ENCODE measurements at regions not wholly inside any gene's neighbourhood (a gene's known extent, or its start where the extent isn't known, plus 50 kb on each side); places are given as distances from the start of the nearest gene placed in this dataset.

DNA sequence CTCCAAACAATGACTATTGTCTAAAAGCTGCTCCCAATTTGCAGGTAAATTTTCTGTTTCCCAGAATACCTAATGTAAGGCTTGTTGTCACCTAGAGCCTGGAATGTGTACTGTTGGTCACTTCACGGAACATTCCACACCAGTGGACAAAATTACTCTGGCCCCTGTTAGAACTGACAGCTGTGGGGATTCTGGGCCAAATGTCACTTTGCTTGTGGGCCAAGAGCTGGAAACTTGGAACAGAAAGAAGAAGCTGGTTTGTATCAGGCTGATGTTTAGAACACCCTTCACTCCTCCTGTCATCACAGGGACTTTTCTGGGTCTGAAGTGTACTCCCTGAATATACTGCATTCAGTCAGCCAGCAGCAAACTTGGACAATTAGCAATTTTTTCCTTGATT, 495.6 kb upstream of the SYT4 start:
- Histone ChIP-seq H3K36me3 (ENCODE audit: control insufficient read depth in 1 of 2, insufficient read depth in 2 of 2, low read length in 2 of 2) (no peaks in the 10 kb centered on the region), H3K27me3 (ENCODE audit: insufficient read depth, low read length) (no peaks in the 10 kb centered on the region), H4K20me1 (ENCODE audit: insufficient read depth) (no peaks in the 10 kb centered on the region), H3K79me2 (ENCODE audit: insufficient read depth, low read length) (no peaks in the 10 kb centered on the region), H3K9me3 (ENCODE audit: control insufficient read depth in 1 of 2, insufficient read depth in 1 of 2, low read depth in 1 of 2, low read length in 2 of 2) (peaks cover 0 to 25% of the 10 kb centered on the region in 2 experiments; a peak in 2 of 4 replicates), H3K4me3 (replicated peaks in 1 of 2; ENCODE audit: low read depth in 1 of 2, low read length in 2 of 2) (no peak overlapping the region), H3K9ac (ENCODE audit: low read length) (no peak overlapping the region), H3K4me1 (ENCODE audit: control insufficient read depth in 1 of 2, insufficient read depth in 2 of 2, low read length in 2 of 2) (no peaks in the 10 kb centered on the region), H3K4me2 (ENCODE audit: low read length) (no peak overlapping the region), H3K27ac (ENCODE audit: low read depth, low read length) (no peak overlapping the region), H2AFZ (ENCODE audit: low read depth, low read length, poor library complexity, severe bottlenecking) (no peak overlapping the region), H3K9me2 (ENCODE audit: insufficient read depth) (no peaks in the 10 kb centered on the region)
- intact Hi-C loops (cut with micrococcal nuclease) = no loop called here
- BruUV-seq (replicated peaks) = no TSS peak
- DNase-seq (ENCODE audit: low read depth, low spot score) = no peak
- RAD21 ChIA-PET (ENCODE audit: low non-redundant PET in 1 of 2, low total read pairs in 2 of 2, uncharacterized antibody in 2 of 2, unreplicated experiment in 2 of 2) = no interaction called here
- TF ChIP-seq EZH2phosphoT487 (IDR thresholded peaks at IDR 0.05; ENCODE audit: borderline replicate concordance) = no peak
- no peak for TF ChIP-seq MAX (IDR thresholded peaks at IDR 0.05)
- TF ChIP-seq ATF3 (IDR thresholded peaks at IDR 0.05) = no peak
- no peak for TF ChIP-seq SIN3A (IDR thresholded peaks at IDR 0.05; ENCODE audit: low read depth)
- no peak for TF ChIP-seq RAD21 (IDR thresholded peaks at IDR 0.05; ENCODE audit: low read depth)
- TF ChIP-seq YY1 (IDR thresholded peaks at IDR 0.05; ENCODE audit: extremely low read depth, insufficient replicate concordance, low read depth, low read length) = no peak
- no peak for TF ChIP-seq EGR1 (IDR thresholded peaks at IDR 0.05; ENCODE audit: low read depth)
- no peak for TF ChIP-seq EZH2 (IDR thresholded peaks at IDR 0.05)
- no peak for TF ChIP-seq ZNF274 (IDR thresholded peaks at IDR 0.05; ENCODE audit: low read depth, low read length)
- TF ChIP-seq, protein P1, sequence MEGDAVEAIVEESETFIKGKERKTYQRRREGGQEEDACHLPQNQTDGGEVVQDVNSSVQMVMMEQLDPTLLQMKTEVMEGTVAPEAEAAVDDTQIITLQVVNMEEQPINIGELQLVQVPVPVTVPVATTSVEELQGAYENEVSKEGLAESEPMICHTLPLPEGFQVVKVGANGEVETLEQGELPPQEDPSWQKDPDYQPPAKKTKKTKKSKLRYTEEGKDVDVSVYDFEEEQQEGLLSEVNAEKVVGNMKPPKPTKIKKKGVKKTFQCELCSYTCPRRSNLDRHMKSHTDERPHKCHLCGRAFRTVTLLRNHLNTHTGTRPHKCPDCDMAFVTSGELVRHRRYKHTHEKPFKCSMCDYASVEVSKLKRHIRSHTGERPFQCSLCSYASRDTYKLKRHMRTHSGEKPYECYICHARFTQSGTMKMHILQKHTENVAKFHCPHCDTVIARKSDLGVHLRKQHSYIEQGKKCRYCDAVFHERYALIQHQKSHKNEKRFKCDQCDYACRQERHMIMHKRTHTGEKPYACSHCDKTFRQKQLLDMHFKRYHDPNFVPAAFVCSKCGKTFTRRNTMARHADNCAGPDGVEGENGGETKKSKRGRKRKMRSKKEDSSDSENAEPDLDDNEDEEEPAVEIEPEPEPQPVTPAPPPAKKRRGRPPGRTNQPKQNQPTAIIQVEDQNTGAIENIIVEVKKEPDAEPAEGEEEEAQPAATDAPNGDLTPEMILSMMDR (IDR thresholded peaks at IDR 0.05 in 2 of 3, conservative IDR thresholded peaks at IDR 0.05 in 1 of 3; ENCODE audit: borderline replicate concordance in 1 of 3, insufficient read depth in 1 of 3, low read depth in 2 of 3, low read length in 2 of 3) = no peak
- no peak for TF ChIP-seq SP1 (IDR thresholded peaks at IDR 0.05; ENCODE audit: low read depth)
- TF ChIP-seq JUND (IDR thresholded peaks at IDR 0.05) = no peak
- no peak for TF ChIP-seq CEBPB (IDR thresholded peaks at IDR 0.05; ENCODE audit: low read depth)
- TF ChIP-seq TCF7L2 (IDR thresholded peaks at IDR 0.05; ENCODE audit: borderline replicate concordance, extremely low read depth, insufficient read depth, insufficient read length) = no peak
- no peak for TF ChIP-seq REST (IDR thresholded peaks at IDR 0.05; ENCODE audit: low read depth)
- TF ChIP-seq CBX3 (IDR thresholded peaks at IDR 0.05; ENCODE audit: low read depth) = no peak
- TF ChIP-seq ZFX (IDR thresholded peaks at IDR 0.05) = no peak
- no peak for TF ChIP-seq ELF1 (IDR thresholded peaks at IDR 0.05; ENCODE audit: borderline replicate concordance, low read depth)
- TF ChIP-seq POLR2AphosphoS5 (IDR thresholded peaks at IDR 0.05; ENCODE audit: low read depth, low read length) = no peak
- ATAC-seq = no peak
- POLR2A ChIA-PET = no interaction called here
- CTCF ChIA-PET = no interaction called here

All from HCT116 (cell line).